Mucosa of descending colon (tissue), 3 donors: ENCODE measurements at regions not wholly inside any gene's neighbourhood (a gene's known extent, or its start where the extent isn't known, plus 50 kb on each side); places are given as distances from the start of the nearest gene placed in this dataset.

Experiments
- ATAC-seq: fragments of 200-7000 bp; cut with Tn5 transposase; one replicate; pipeline ENCODE4 v1.9.1; 2020; ENCODE audit warnings: mild to moderate bottlenecking, moderate library complexity
- DNase-seq, 3 donors: peaks; one replicate each; pipeline ENCODE4 v3.0.0-alpha.2; 2020
- H3K36me3 ChIP-seq: fragments of 200-600 bp; one replicate; pipeline ENCODE4 v1.8.0; 2021; ENCODE audit warnings: low read depth, mild to moderate bottlenecking
- H3K4me1 ChIP-seq: fragments of 200-600 bp; one replicate; pipeline ENCODE4 v1.8.0; 2021; ENCODE audit warnings: low read depth, mild to moderate bottlenecking
- H3K4me3 ChIP-seq: fragments of 200-600 bp; one replicate; pipeline ENCODE4 v1.8.0; 2021; ENCODE audit warnings: mild to moderate bottlenecking
- H3K9me3 ChIP-seq: fragments of 200-600 bp; one replicate; pipeline ENCODE4 v1.8.0; 2021; ENCODE audit warnings: mild to moderate bottlenecking
- CTCF ChIP-seq: fragments of 200-600 bp; IDR thresholded peaks from one replicate; pipeline ENCODE4 v1.8.0; 2022; ENCODE audit warnings: antibody characterized with exemption, mild to moderate bottlenecking
- intact Hi-C, 2 donors: fragments of 100-400 bp; cut with DNase I in 1 of 2; cut with micrococcal nuclease in 1 of 2; formaldehyde crosslinking; loops; one replicate each; pipeline versions ENCODE4 v1.11.0 to v1.11.1; 2022; cut with DNase I, micrococcal nuclease
- donor health status: DM: no; HTN: no; CAD: no; lungs with moderate emphysema.
- donor health status: DM: no; HTN: no; CAD: no.
- donor health status: DM: no; HTN: yes; CAD: no.

GRCh38 chr6:163766936-163767335, 352.4 kb downstream of the QKI start:
- DNase-seq (no peak), ATAC-seq (no peak)
- H3K9me3 ChIP-seq: no peaks in the 10 kb centered on the region
- intact Hi-C loops: no loop called here
- no peak overlapping the region for H3K4me3 ChIP-seq
- no peaks in the 10 kb centered on the region for H3K36me3 ChIP-seq
- TF ChIP-seq CTCF: no peak
- H3K4me1 ChIP-seq: no peaks in the 10 kb centered on the region

DNA sequence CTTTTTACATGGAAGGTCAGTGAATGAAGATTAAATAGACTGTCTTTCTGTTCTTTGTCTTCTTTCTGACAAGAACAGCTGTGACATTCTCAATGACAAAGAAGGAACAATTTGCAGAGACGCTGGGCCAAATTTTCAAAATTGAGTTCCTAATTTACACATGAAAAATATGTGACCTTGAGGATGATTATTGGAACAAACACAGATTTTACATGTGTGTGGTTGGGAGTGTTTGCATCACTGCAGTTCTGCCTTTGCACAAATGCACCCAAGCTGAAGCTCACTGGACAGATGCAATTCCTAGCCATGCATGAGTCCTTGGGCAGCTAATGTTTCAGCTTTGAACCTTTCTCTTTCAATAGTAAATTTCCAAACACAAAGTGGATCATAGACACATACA, 350.8 kb downstream of the QKI start:
- no peaks in the 10 kb centered on the region for H3K4me1 ChIP-seq
- H3K4me3 ChIP-seq: no peak overlapping the region
- intact Hi-C loops: no loop called here
- H3K9me3 ChIP-seq: no peaks in the 10 kb centered on the region
- ATAC-seq: no peak
- no peak for DNase-seq
- no peaks in the 10 kb centered on the region for H3K36me3 ChIP-seq
- TF ChIP-seq CTCF: no peak

GRCh38 chr6:163764565-163764964, 350.0 kb downstream of the QKI start:
- Histone ChIP-seq H3K36me3 (no peaks in the 10 kb centered on the region), H3K4me1 (no peaks in the 10 kb centered on the region), H3K4me3 (no peak overlapping the region), H3K9me3 (no peaks in the 10 kb centered on the region)
- ATAC-seq (no peak), DNase-seq (no peak)
- intact Hi-C loops: no loop called here
- TF ChIP-seq CTCF: no peak

GRCh38 chr6:163761481-163761880, 347.0 kb downstream of the QKI start:
- no peak overlapping the region for H3K4me3 ChIP-seq
- ATAC-seq (no peak), DNase-seq (no peak)
- H3K36me3 ChIP-seq: no peaks in the 10 kb centered on the region
- intact Hi-C loops: no loop called here
- no peak for TF ChIP-seq CTCF
- H3K4me1 ChIP-seq: no peaks in the 10 kb centered on the region
- H3K9me3 ChIP-seq: no peaks in the 10 kb centered on the region

GRCh38 chr6:163760860-163761259, 346.3 kb downstream of the QKI start:
- TF ChIP-seq CTCF: no peak
- intact Hi-C loops: no loop called here
- ATAC-seq (no peak), DNase-seq (no peak)
- Histone ChIP-seq H3K4me3 (no peak overlapping the region), H3K36me3 (no peaks in the 10 kb centered on the region), H3K4me1 (no peaks in the 10 kb centered on the region), H3K9me3 (no peaks in the 10 kb centered on the region)

DNA sequence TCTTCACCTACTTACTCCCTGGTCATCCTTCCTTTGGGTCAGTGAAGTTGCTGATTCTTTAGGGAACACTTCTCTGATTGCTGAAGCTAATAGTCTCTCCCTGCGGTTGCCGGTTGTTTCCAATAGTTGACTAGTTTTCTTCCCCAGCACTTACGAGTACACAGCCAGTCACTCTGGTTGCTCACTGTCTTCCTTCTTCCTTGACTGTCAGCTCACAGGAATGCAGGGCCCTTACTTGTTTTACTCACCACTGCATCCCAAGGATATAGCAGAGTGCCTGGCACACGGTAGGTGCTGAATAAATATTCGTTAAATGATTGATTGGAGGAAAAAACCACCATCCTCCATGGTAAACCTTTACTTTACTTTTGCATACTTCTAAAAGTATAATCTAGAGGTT, 345.0 kb downstream of the QKI start:
- ATAC-seq: no peak
- intact Hi-C loops: no loop called here
- no peaks in the 10 kb centered on the region for H3K9me3 ChIP-seq
- no peaks in the 10 kb centered on the region for H3K36me3 ChIP-seq
- TF ChIP-seq CTCF: no peak
- H3K4me3 ChIP-seq: no peak overlapping the region
- no peak for DNase-seq
- no peaks in the 10 kb centered on the region for H3K4me1 ChIP-seq
